ENCODE measurements at regions not wholly inside any gene's neighbourhood (a gene's known extent, or its start where the extent isn't known, plus 50 kb on each side); places are given as distances from the start of the nearest gene placed in this dataset.

DNA sequence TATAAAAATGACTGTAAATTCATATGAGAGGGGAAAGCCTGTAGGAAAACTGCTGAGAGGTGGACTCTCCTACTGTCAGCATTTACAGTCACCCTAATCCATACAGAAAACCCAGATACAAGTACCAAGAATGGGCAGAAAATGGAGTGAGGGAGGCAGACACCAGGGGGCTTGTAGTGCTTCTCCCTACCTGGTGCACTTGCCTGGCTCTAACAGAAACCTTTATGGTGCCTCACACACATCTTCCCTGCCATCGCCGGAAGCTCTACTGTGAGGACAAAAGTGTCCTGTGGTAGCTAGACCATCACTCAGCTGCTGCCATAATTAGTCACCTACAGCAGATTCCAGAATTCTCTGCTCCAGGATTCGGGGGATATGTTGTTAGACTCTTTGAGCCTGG is 441.3 kb downstream of the TFAP2B start:
- no peaks in the 10 kb centered on the region for H3K9me3 ChIP-seq (ENCODE audit: insufficient read depth, low read length)
- H3F3A ChIP-seq (ENCODE audit: insufficient read depth) = no peaks in the 10 kb centered on the region
- no peak overlapping the region for H3K4me2 ChIP-seq (ENCODE audit: low read depth, low read length, poor library complexity, severe bottlenecking)
- no peak for TF ChIP-seq CTCF (IDR thresholded peaks at IDR 0.05; ENCODE audit: insufficient read depth, low read length, poor library complexity, severe bottlenecking)
- no peak for TF ChIP-seq EZH2phosphoT487 (conservative IDR thresholded peaks at IDR 0.05; ENCODE audit: low read length)
- H3K9ac ChIP-seq (ENCODE audit: low read length) = no peak overlapping the region
- no peak overlapping the region for H3K27ac ChIP-seq (ENCODE audit: low read depth, low read length)
- no peaks in the 10 kb centered on the region for H3K9me2 ChIP-seq (replicated peaks; ENCODE audit: insufficient read depth, low read length)
- no peaks in the 10 kb centered on the region for H3K27me3 ChIP-seq (ENCODE audit: low read length)
- no peak overlapping the region for H3K4me3 ChIP-seq (ENCODE audit: insufficient read depth, low read length, poor library complexity, severe bottlenecking)
- H3K36me3 ChIP-seq (ENCODE audit: low read length) = no peaks in the 10 kb centered on the region
- no peaks in the 10 kb centered on the region for H3K79me2 ChIP-seq (ENCODE audit: insufficient read depth, low read length)
- H2AFZ ChIP-seq (ENCODE audit: low read depth, low read length, severe bottlenecking) = no peak overlapping the region
- no peaks in the 10 kb centered on the region; the same call in 1 of the 2 replicates for H4K20me1 ChIP-seq (ENCODE audit: low read depth, low read length)

DNA sequence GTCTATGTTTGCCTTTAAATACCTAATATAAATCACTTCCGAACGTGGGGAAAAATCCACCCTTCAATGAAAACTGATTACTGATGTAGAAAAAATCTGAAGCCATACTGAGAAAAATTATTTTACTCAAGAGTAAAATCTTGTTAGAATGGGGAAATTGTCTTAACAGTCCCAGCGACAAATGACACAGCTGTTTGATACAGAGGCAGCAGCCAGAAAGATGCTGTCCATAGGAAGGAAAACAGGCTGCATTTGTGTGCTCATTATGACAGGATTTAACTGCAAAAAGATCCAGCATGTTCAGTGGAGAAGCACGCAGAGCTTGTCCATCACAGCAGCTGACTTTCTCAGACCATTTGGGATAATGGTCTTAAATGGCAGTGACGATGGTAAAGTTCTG is 443.0 kb downstream of the TFAP2B start:
- Histone ChIP-seq H2AFZ (ENCODE audit: low read depth, low read length, severe bottlenecking) (no peak overlapping the region), H3F3A (ENCODE audit: insufficient read depth) (no peaks in the 10 kb centered on the region), H3K36me3 (ENCODE audit: low read length) (no peaks in the 10 kb centered on the region), H4K20me1 (ENCODE audit: low read depth, low read length) (no peaks in the 10 kb centered on the region; the same call in 1 of the 2 replicates), H3K4me2 (ENCODE audit: low read depth, low read length, poor library complexity, severe bottlenecking) (no peak overlapping the region), H3K4me3 (ENCODE audit: insufficient read depth, low read length, poor library complexity, severe bottlenecking) (no peak overlapping the region), H3K9ac (ENCODE audit: low read length) (no peak overlapping the region), H3K27me3 (ENCODE audit: low read length) (no peaks in the 10 kb centered on the region), H3K79me2 (ENCODE audit: insufficient read depth, low read length) (no peaks in the 10 kb centered on the region), H3K9me2 (replicated peaks; ENCODE audit: insufficient read depth, low read length) (no peaks in the 10 kb centered on the region), H3K27ac (ENCODE audit: low read depth, low read length) (no peak overlapping the region), H3K9me3 (ENCODE audit: insufficient read depth, low read length) (no peaks in the 10 kb centered on the region)
- TF ChIP-seq CTCF (IDR thresholded peaks at IDR 0.05; ENCODE audit: insufficient read depth, low read length, poor library complexity, severe bottlenecking) (no peak), EZH2phosphoT487 (conservative IDR thresholded peaks at IDR 0.05; ENCODE audit: low read length) (no peak)

GRCh38 chr6:51265426-51265825 is 446.8 kb downstream of the TFAP2B start:
- H3K27ac ChIP-seq (ENCODE audit: low read depth, low read length) = no peak overlapping the region
- H3K27me3 ChIP-seq (ENCODE audit: low read length) = no peaks in the 10 kb centered on the region
- H4K20me1 ChIP-seq (ENCODE audit: low read depth, low read length) = no peaks in the 10 kb centered on the region
- H3K9me3 ChIP-seq (ENCODE audit: insufficient read depth, low read length) = no peaks in the 10 kb centered on the region
- H3K36me3 ChIP-seq (ENCODE audit: low read length) = no peaks in the 10 kb centered on the region
- no peak overlapping the region for H2AFZ ChIP-seq (ENCODE audit: low read depth, low read length, severe bottlenecking)
- no peak for TF ChIP-seq CTCF (IDR thresholded peaks at IDR 0.05; ENCODE audit: insufficient read depth, low read length, poor library complexity, severe bottlenecking)
- TF ChIP-seq EZH2phosphoT487 (conservative IDR thresholded peaks at IDR 0.05; ENCODE audit: low read length) = no peak
- no peak overlapping the region for H3K9ac ChIP-seq (ENCODE audit: low read length)
- H3F3A ChIP-seq (ENCODE audit: insufficient read depth) = no peaks in the 10 kb centered on the region
- no peaks in the 10 kb centered on the region for H3K9me2 ChIP-seq (replicated peaks; ENCODE audit: insufficient read depth, low read length)
- no peak overlapping the region for H3K4me2 ChIP-seq (ENCODE audit: low read depth, low read length, poor library complexity, severe bottlenecking)
- no peak overlapping the region for H3K4me3 ChIP-seq (ENCODE audit: insufficient read depth, low read length, poor library complexity, severe bottlenecking)
- H3K79me2 ChIP-seq (ENCODE audit: insufficient read depth, low read length) = no peaks in the 10 kb centered on the region
